ENCODE measurements at regions not wholly inside any gene's neighbourhood (a gene's known extent, or its start where the extent isn't known, plus 50 kb on each side); places are given as distances from the start of the nearest gene placed in this dataset.
"Not testable (repeated sequence)": the region's sequence is repeated elsewhere in the genome, so short reads cannot be mapped to it uniquely, and the experiment has no call there.

DNA sequence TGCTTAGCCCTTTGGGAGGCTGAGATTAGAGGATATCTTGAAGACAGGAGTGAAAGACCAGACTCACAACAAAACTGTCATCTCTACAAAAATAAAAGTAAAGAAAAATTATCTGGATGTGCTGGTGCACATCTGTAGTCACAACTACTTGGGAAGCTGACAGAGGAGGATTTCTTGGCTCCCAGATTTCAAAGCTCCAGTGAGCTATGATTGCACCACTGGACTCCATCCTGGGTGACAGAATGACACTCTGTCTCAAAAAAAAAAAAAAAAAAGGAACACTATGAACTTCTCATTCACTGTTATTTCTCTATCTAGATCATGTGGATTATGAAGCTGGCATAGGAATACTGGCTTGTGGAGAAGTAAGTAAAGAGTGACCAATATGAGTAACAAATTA is 1400.0 kb downstream of the CDY2B start:
- no peak overlapping the region for H3K27ac Mint-ChIP-seq
- Histone ChIP-seq H3K27me3 (ENCODE audit: control insufficient read depth, insufficient read depth, low read length) (no peaks in the 10 kb centered on the region), H3K4me3 (ENCODE audit: low read depth, low read length) (no peak overlapping the region), H3K36me3 (ENCODE audit: control insufficient read depth, insufficient read depth, low read length) (no peaks in the 10 kb centered on the region), H3K27ac (ENCODE audit: insufficient read depth, low read length, poor library complexity, severe bottlenecking) (no peak overlapping the region), H3K4me1 (ENCODE audit: control insufficient read depth, insufficient read depth, low read length, poor library complexity, severe bottlenecking) (no peaks in the 10 kb centered on the region), H3K9me3 (ENCODE audit: control insufficient read depth in 2 of 2, low read length in 2 of 2) (no peaks in the 10 kb centered on the region)
- H3K36me3 Mint-ChIP-seq = no peaks in the 10 kb centered on the region
- DNase-seq = no peak
- ATAC-seq (ENCODE audit: low read depth in 2 of 2) = no peak
- H3K4me3 Mint-ChIP-seq = no peak overlapping the region
- no peaks in the 10 kb centered on the region for H3K4me1 Mint-ChIP-seq
- peaks cover 0 to 8% (median 0%) of the 10 kb centered on the region in 7 donors for H3K9me3 Mint-ChIP-seq
- H3K27me3 Mint-ChIP-seq = no peaks in the 10 kb centered on the region

DNA sequence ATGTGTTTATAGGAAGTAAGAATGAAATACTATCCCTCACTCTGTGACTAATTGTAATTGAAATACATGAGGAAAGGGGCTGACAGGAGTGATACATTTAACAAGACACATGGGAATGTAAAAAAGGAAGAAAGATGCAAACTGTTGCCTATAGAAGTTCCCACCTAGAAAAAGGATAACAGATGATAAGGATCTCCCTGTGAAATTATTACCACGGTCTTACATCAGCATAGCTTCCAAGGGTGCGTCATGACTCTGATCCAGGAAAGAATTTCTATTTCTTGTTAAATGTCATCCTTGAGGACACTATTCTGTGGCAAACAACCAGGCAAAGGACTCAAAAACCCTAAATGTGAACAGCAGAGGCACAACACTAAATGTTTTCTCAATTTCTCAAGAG is 1406.0 kb downstream of the CDY2B start:
- no peaks in the 10 kb centered on the region for H3K36me3 ChIP-seq (ENCODE audit: control insufficient read depth, insufficient read depth, low read length)
- no peaks in the 10 kb centered on the region for H3K9me3 ChIP-seq (ENCODE audit: control insufficient read depth in 2 of 2, low read length in 2 of 2)
- H3K36me3 Mint-ChIP-seq = no peaks in the 10 kb centered on the region
- no peaks in the 10 kb centered on the region for H3K4me1 Mint-ChIP-seq
- H3K27ac Mint-ChIP-seq = no peak overlapping the region
- no peaks in the 10 kb centered on the region for H3K27me3 Mint-ChIP-seq
- peaks cover 0 to 4% (median 0%) of the 10 kb centered on the region in 7 donors for H3K9me3 Mint-ChIP-seq
- no peak overlapping the region for H3K4me3 ChIP-seq (ENCODE audit: low read depth, low read length)
- no peaks in the 10 kb centered on the region for H3K4me1 ChIP-seq (ENCODE audit: control insufficient read depth, insufficient read depth, low read length, poor library complexity, severe bottlenecking)
- H3K4me3 Mint-ChIP-seq = no peak overlapping the region
- no peaks in the 10 kb centered on the region for H3K27me3 ChIP-seq (ENCODE audit: control insufficient read depth, insufficient read depth, low read length)
- DNase-seq (no peak), ATAC-seq (ENCODE audit: low read depth in 2 of 2) (no peak)
- H3K27ac ChIP-seq (ENCODE audit: insufficient read depth, low read length, poor library complexity, severe bottlenecking) = no peak overlapping the region

DNA sequence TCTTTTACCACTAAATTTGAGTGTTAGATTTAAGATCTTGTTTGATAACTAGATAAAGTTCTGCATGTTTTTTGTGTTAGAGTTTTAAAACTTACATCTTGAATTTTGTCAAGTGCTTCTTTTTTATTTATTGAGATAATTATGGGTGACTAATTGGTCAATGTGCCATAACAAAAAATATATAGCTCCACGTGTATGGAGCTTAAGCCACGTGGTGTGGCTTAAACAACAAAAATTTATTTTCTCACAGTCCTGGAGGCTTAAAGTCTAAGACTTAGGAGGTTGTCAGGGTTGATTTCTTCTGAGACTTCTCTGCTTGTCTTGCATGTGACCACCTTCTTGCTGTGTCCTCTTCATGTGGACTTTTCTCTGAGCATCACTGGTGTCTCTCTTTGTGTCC is 1425.2 kb downstream of the CDY2B start:
- Histone ChIP-seq H3K9me3 (ENCODE audit: control insufficient read depth in 2 of 2, low read length in 2 of 2) (no peaks in the 10 kb centered on the region), H3K4me3 (ENCODE audit: low read depth, low read length) (no peak overlapping the region), H3K27ac (ENCODE audit: insufficient read depth, low read length, poor library complexity, severe bottlenecking) (no peak overlapping the region), H3K27me3 (ENCODE audit: control insufficient read depth, insufficient read depth, low read length) (no peaks in the 10 kb centered on the region), H3K36me3 (ENCODE audit: control insufficient read depth, insufficient read depth, low read length) (no peaks in the 10 kb centered on the region), H3K4me1 (ENCODE audit: control insufficient read depth, insufficient read depth, low read length, poor library complexity, severe bottlenecking) (no peaks in the 10 kb centered on the region)
- Mint-ChIP-seq H3K9me3 (no peaks in the 10 kb centered on the region), H3K27me3 (no peaks in the 10 kb centered on the region), H3K36me3 (no peaks in the 10 kb centered on the region), H3K4me1 (no peaks in the 10 kb centered on the region), H3K27ac (no peak overlapping the region), H3K4me3 (no peak overlapping the region)
- DNase-seq = no peak
- no peak for ATAC-seq (ENCODE audit: low read depth in 2 of 2)

DNA sequence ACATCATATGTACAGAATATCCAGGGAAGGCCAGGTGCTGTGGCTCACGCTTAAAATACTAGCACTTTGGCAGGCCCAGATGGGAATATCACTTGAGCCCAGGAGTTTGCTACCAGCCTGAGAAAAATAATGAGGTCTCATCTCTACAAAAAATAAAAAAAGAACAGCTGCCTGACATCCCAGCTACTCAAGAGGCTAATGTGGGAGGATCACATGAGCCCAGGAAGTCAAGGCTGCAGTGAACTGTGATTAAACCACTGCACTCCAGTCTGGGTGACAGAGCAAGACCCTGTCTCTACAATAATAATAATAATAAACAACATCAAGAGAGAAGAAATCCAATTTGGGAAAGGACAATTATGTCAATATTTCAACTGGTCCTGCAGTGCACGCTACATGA is 1433.9 kb downstream of the CDY2B start:
- no peak overlapping the region for H3K4me3 ChIP-seq (ENCODE audit: low read depth, low read length)
- H3K27ac Mint-ChIP-seq = no peak overlapping the region
- ATAC-seq (ENCODE audit: low read depth in 2 of 2) = no peak
- H3K36me3 ChIP-seq (ENCODE audit: control insufficient read depth, insufficient read depth, low read length) = no peaks in the 10 kb centered on the region
- no peaks in the 10 kb centered on the region for H3K4me1 Mint-ChIP-seq
- H3K4me3 Mint-ChIP-seq = no peak overlapping the region
- no peaks in the 10 kb centered on the region for H3K27me3 ChIP-seq (ENCODE audit: control insufficient read depth, insufficient read depth, low read length)
- H3K4me1 ChIP-seq (ENCODE audit: control insufficient read depth, insufficient read depth, low read length, poor library complexity, severe bottlenecking) = no peaks in the 10 kb centered on the region
- no peak for DNase-seq
- H3K27me3 Mint-ChIP-seq = no peaks in the 10 kb centered on the region
- no peaks in the 10 kb centered on the region for H3K9me3 ChIP-seq (ENCODE audit: control insufficient read depth in 2 of 2, low read length in 2 of 2)
- no peak overlapping the region for H3K27ac ChIP-seq (ENCODE audit: insufficient read depth, low read length, poor library complexity, severe bottlenecking)
- no peaks in the 10 kb centered on the region for H3K36me3 Mint-ChIP-seq
- no peaks in the 10 kb centered on the region for H3K9me3 Mint-ChIP-seq

DNA sequence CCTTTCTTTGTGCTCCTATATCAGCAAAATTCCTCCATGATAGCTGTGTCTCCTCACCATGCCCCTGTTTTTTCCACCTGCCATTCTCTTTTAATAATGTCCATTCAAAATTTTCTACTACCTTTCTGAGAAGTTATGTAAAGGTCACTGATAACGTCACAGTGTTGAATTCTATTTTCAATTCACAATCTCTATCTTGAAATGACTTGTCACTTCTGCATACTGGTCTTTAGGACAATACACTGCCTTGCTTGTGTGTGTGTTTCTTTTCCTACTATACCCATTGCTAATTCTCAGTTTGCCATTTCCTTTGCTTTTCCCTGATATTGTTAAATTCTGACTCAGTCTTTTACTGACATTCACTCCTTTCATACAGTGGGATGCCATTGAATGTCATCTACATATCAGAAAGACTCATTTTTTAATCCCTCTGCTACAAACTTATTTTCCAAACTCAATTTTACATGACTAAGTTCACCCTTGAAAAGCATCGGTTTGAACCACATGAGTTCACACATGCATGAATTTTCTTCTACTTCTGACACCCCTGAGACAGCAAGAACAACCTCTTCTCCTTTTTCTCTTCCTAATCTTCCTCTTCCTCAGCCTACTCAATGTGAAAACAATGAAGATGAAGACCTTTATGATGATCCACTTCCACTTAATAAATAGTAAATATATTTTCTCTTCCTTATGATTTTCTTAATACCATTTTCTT is 1470.7 kb downstream of the CDY2B start:
- ATAC-seq (ENCODE audit: low read depth in 2 of 2); H3K36me3 Mint-ChIP-seq; H3K27me3 ChIP-seq (ENCODE audit: control insufficient read depth, insufficient read depth, low read length); H3K4me1 ChIP-seq (ENCODE audit: control insufficient read depth, insufficient read depth, low read length, poor library complexity, severe bottlenecking); H3K27ac Mint-ChIP-seq; H3K9me3 Mint-ChIP-seq; H3K27ac ChIP-seq (ENCODE audit: insufficient read depth, low read length, poor library complexity, severe bottlenecking); H3K4me3 ChIP-seq (ENCODE audit: low read depth, low read length); H3K4me3 Mint-ChIP-seq; H3K4me1 Mint-ChIP-seq; DNase-seq; H3K36me3 ChIP-seq (ENCODE audit: control insufficient read depth, insufficient read depth, low read length); H3K9me3 ChIP-seq (ENCODE audit: control insufficient read depth in 2 of 2, low read length in 2 of 2); H3K27me3 Mint-ChIP-seq: not testable (repeated sequence)

DNA sequence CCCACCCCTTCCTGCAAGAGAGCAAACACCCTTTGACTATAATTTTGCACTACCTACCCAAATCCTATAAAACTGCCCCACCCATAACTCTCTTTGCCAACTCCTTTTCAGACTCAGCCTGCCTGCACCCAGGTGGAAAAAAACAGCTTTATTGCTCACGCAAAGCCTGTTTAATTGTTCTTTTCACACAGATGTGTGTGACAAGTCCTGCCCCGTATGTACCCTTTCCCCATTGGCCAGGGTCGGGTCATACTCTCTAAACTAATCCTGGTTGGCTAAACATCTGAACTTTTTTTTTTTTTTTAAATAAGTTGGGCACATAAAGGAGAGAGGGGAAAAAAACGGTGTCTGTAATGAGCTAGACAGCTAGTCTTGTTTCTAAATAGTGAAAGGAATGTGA is 1500.6 kb downstream of the CDY2B start:
- not testable (repeated sequence) for H3K27me3 Mint-ChIP-seq; H3K4me1 ChIP-seq (ENCODE audit: control insufficient read depth, insufficient read depth, low read length, poor library complexity, severe bottlenecking); H3K4me1 Mint-ChIP-seq; H3K27me3 ChIP-seq (ENCODE audit: control insufficient read depth, insufficient read depth, low read length); DNase-seq; H3K27ac ChIP-seq (ENCODE audit: insufficient read depth, low read length, poor library complexity, severe bottlenecking); H3K36me3 ChIP-seq (ENCODE audit: control insufficient read depth, insufficient read depth, low read length); H3K27ac Mint-ChIP-seq; H3K4me3 ChIP-seq (ENCODE audit: low read depth, low read length); H3K9me3 ChIP-seq (ENCODE audit: control insufficient read depth in 2 of 2, low read length in 2 of 2); ATAC-seq (ENCODE audit: low read depth in 2 of 2); H3K36me3 Mint-ChIP-seq; H3K4me3 Mint-ChIP-seq; H3K9me3 Mint-ChIP-seq

DNA sequence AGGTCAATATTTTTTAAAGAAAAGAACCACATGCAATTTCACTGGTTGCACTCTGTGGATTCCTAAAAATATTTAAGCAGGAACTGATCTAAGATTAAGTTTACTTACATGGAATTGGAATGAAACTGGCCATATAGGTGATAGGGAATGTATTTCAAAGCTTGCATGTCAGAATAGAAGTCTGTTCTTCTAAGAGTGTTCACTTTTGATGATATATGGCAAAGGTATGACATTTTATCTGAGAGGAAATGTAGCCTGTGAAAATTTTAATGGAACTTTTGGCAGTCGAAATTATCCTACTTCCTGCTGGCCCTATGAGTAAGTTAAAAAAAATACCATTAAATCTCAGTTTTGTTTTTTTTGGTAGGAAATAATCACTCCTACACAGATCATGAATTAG is 1538.4 kb downstream of the CDY2B start:
- H3K4me3 Mint-ChIP-seq; H3K9me3 Mint-ChIP-seq; H3K27me3 Mint-ChIP-seq; H3K27ac ChIP-seq (ENCODE audit: insufficient read depth, low read length, poor library complexity, severe bottlenecking); H3K27me3 ChIP-seq (ENCODE audit: control insufficient read depth, insufficient read depth, low read length); H3K9me3 ChIP-seq (ENCODE audit: control insufficient read depth in 2 of 2, low read length in 2 of 2); H3K36me3 ChIP-seq (ENCODE audit: control insufficient read depth, insufficient read depth, low read length); H3K4me1 ChIP-seq (ENCODE audit: control insufficient read depth, insufficient read depth, low read length, poor library complexity, severe bottlenecking); H3K27ac Mint-ChIP-seq; H3K36me3 Mint-ChIP-seq; DNase-seq; H3K4me3 ChIP-seq (ENCODE audit: low read depth, low read length); H3K4me1 Mint-ChIP-seq; ATAC-seq (ENCODE audit: low read depth in 2 of 2): not testable (repeated sequence)

DNA sequence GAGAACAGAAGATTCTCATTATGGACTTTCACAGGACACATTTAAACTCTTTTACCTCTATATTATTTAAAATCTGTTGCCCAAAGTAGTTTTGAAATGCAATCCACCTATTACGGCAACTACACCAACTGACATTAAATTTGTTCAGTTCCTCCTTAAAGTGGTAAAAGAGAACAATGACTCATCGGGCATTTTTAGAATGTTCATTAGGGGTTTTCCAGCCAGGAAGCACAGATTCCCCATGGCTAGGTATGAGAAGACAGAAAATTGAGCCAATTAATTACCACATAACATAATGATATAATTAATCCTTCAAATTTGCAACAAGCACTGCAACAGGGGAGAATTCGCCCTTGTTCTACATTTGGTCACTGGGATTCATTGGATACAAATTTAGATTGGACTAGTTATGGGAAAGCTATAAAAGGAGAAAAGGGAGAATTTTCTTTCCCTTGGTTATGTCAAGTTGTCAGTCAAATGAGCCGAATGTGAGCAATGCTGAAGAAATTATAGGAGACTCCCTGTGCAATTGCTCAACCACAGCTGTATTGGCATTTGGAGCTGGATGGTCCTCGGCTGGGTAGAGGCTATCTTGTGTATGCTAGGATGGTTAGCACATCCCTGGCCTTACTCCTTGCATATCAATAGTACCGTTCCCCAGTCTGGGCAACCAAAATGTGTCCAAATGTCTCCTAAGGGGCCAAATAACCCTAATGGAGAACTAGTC is 1549.8 kb downstream of the CDY2B start:
- not testable (repeated sequence) for H3K9me3 ChIP-seq (ENCODE audit: control insufficient read depth in 2 of 2, low read length in 2 of 2); H3K27me3 ChIP-seq (ENCODE audit: control insufficient read depth, insufficient read depth, low read length); H3K36me3 ChIP-seq (ENCODE audit: control insufficient read depth, insufficient read depth, low read length); H3K4me3 Mint-ChIP-seq; H3K4me3 ChIP-seq (ENCODE audit: low read depth, low read length); H3K27ac ChIP-seq (ENCODE audit: insufficient read depth, low read length, poor library complexity, severe bottlenecking); H3K4me1 Mint-ChIP-seq; H3K27me3 Mint-ChIP-seq; H3K9me3 Mint-ChIP-seq; H3K4me1 ChIP-seq (ENCODE audit: control insufficient read depth, insufficient read depth, low read length, poor library complexity, severe bottlenecking); H3K36me3 Mint-ChIP-seq; ATAC-seq (ENCODE audit: low read depth in 2 of 2); H3K27ac Mint-ChIP-seq; DNase-seq

All from CD4-positive, CD25-positive, alpha-beta regulatory T cell (primary cell).